ENCODE measurements at regions not wholly inside any gene's neighbourhood (a gene's known extent, or its start where the extent isn't known, plus 50 kb on each side); places are given as distances from the start of the nearest gene placed in this dataset.

- H3K4me1 Mint-ChIP-seq (ENCODE audit: unreplicated experiment) = no peaks in the 10 kb centered on the region
- no peak for TF ChIP-seq CTCF (conservative IDR thresholded peaks at IDR 0.05)
- no peak overlapping the region for H3K27ac Mint-ChIP-seq
- peaks cover 6% of the 10 kb centered on the region for H3K27me3 Mint-ChIP-seq
- H3K36me3 Mint-ChIP-seq = no peaks in the 10 kb centered on the region
- no peak overlapping the region for H3K4me3 Mint-ChIP-seq
- peaks cover 5% of the 10 kb centered on the region for H3K9me3 Mint-ChIP-seq
- no peak for DNase-seq (ENCODE audit: extremely low spot score, unreplicated experiment)
Measured at GRCh38 chr18:45155526-45155925, 459.8 kb upstream of the SLC14A2 start.

- H3K27ac Mint-ChIP-seq = no peak overlapping the region
- peaks cover 6% of the 10 kb centered on the region for H3K27me3 Mint-ChIP-seq
- no peak for TF ChIP-seq CTCF (conservative IDR thresholded peaks at IDR 0.05)
- no peaks in the 10 kb centered on the region for H3K4me1 Mint-ChIP-seq (ENCODE audit: unreplicated experiment)
- H3K9me3 Mint-ChIP-seq = peaks cover 5% of the 10 kb centered on the region
- no peak for DNase-seq (ENCODE audit: extremely low spot score, unreplicated experiment)
- H3K4me3 Mint-ChIP-seq = no peak overlapping the region
- H3K36me3 Mint-ChIP-seq = no peaks in the 10 kb centered on the region
Measured at GRCh38 chr18:45156946-45157345, 458.3 kb upstream of the SLC14A2 start.

GRCh38 chr18:45157576-45157975 lies 457.7 kb upstream of the SLC14A2 start:
- H3K4me1 Mint-ChIP-seq (ENCODE audit: unreplicated experiment) = no peaks in the 10 kb centered on the region
- DNase-seq (ENCODE audit: extremely low spot score, unreplicated experiment) = no peak
- H3K4me3 Mint-ChIP-seq = no peak overlapping the region
- no peaks in the 10 kb centered on the region for H3K36me3 Mint-ChIP-seq
- no peak for TF ChIP-seq CTCF (conservative IDR thresholded peaks at IDR 0.05)
- H3K9me3 Mint-ChIP-seq = peaks cover 5% of the 10 kb centered on the region
- H3K27me3 Mint-ChIP-seq = peaks cover 6% of the 10 kb centered on the region
- H3K27ac Mint-ChIP-seq = no peak overlapping the region

- peaks cover 13% of the 10 kb centered on the region for H3K4me1 Mint-ChIP-seq (ENCODE audit: unreplicated experiment)
- TF ChIP-seq CTCF (conservative IDR thresholded peaks at IDR 0.05) = no peak
- H3K4me3 Mint-ChIP-seq = no peak overlapping the region
- no peak for DNase-seq (ENCODE audit: extremely low spot score, unreplicated experiment)
- no peaks in the 10 kb centered on the region for H3K27me3 Mint-ChIP-seq
- no peaks in the 10 kb centered on the region for H3K36me3 Mint-ChIP-seq
- H3K27ac Mint-ChIP-seq = no peak overlapping the region
- H3K9me3 Mint-ChIP-seq = no peaks in the 10 kb centered on the region
Measured at GRCh38 chr18:45161850-45162249, 453.4 kb upstream of the SLC14A2 start.

GRCh38 chr18:45163871-45164270 lies 451.4 kb upstream of the SLC14A2 start:
- Mint-ChIP-seq H3K4me3 (no peak overlapping the region), H3K27ac (no peak overlapping the region), H3K27me3 (no peaks in the 10 kb centered on the region), H3K9me3 (no peaks in the 10 kb centered on the region), H3K4me1 (ENCODE audit: unreplicated experiment) (peaks cover 13% of the 10 kb centered on the region), H3K36me3 (no peaks in the 10 kb centered on the region)
- TF ChIP-seq CTCF (conservative IDR thresholded peaks at IDR 0.05) = no peak
- DNase-seq (ENCODE audit: extremely low spot score, unreplicated experiment) = no peak

- Mint-ChIP-seq H3K9me3 (no peaks in the 10 kb centered on the region), H3K36me3 (no peaks in the 10 kb centered on the region), H3K27me3 (no peaks in the 10 kb centered on the region), H3K4me3 (no peak overlapping the region), H3K27ac (no peak overlapping the region), H3K4me1 (ENCODE audit: unreplicated experiment) (peaks cover 13% of the 10 kb centered on the region)
- TF ChIP-seq CTCF (conservative IDR thresholded peaks at IDR 0.05) = no peak
- no peak for DNase-seq (ENCODE audit: extremely low spot score, unreplicated experiment)
Measured at GRCh38 chr18:45164551-45164950, 450.7 kb upstream of the SLC14A2 start.
